OCI-LY3 (cell line): ENCODE measurements at regions not wholly inside any gene's neighbourhood (a gene's known extent, or its start where the extent isn't known, plus 50 kb on each side); places are given as distances from the start of the nearest gene placed in this dataset.

Experiments used
- EZH2phosphoT487 ChIP-seq: fragments of 200-600 bp; shearing (Covaris generic); IDR thresholded peaks from 2 replicates; pipeline ENCODE4 v1.6.1; 2018; ENCODE audit warnings: antibody characterized with exemption, mixed run types, low read depth
- TF ChIP-seq, protein P1 (sequence below): fragments of 200-600, 300-600 bp; sonication (generic); IDR thresholded peaks from 2 replicates; pipeline ENCODE4 v1.5.1; 2014; ENCODE audit warnings: antibody characterized with exemption, low read length, low read depth

DNA sequence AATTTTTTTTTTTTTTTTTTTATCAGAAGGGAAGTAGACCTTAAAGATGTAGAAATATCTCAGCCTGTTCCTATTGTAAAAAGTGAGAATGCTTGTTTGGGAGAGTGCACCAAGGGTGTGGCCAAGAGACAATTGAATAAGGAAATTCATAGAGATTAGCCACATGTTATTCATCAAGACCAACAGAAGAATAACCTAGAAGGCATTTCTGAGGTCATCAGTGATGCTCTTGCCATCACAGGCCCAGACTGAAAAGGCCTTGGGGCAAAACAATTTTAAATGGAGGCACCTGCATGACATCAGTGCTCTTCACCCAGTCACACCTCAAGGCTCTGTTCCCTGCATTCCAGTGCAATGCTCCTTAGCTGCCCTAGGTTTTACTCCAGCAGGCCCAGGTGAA, 2043.3 kb upstream of the PIK3C3 start:
- TF ChIP-seq, protein P1, sequence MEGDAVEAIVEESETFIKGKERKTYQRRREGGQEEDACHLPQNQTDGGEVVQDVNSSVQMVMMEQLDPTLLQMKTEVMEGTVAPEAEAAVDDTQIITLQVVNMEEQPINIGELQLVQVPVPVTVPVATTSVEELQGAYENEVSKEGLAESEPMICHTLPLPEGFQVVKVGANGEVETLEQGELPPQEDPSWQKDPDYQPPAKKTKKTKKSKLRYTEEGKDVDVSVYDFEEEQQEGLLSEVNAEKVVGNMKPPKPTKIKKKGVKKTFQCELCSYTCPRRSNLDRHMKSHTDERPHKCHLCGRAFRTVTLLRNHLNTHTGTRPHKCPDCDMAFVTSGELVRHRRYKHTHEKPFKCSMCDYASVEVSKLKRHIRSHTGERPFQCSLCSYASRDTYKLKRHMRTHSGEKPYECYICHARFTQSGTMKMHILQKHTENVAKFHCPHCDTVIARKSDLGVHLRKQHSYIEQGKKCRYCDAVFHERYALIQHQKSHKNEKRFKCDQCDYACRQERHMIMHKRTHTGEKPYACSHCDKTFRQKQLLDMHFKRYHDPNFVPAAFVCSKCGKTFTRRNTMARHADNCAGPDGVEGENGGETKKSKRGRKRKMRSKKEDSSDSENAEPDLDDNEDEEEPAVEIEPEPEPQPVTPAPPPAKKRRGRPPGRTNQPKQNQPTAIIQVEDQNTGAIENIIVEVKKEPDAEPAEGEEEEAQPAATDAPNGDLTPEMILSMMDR = no peak
- no peak for TF ChIP-seq EZH2phosphoT487
